ACHN (cell line): ENCODE measurements at regions not wholly inside any gene's neighbourhood (a gene's known extent, or its start where the extent isn't known, plus 50 kb on each side); places are given as distances from the start of the nearest gene placed in this dataset.
"Not testable (repeated sequence)": the region's sequence is repeated elsewhere in the genome, so short reads cannot be mapped to it uniquely, and the experiment has no call there.

Source experiments
- DNase-seq: peaks from one replicate; pipeline ENCODE4 v3.0.0-alpha.2; 2015
- in situ Hi-C: cut with HindIII; loops from 2 replicates; pipeline ENCODE4 v1.10.0; 2017; ENCODE audit warnings: low sequenced_read_pairs, low pct_ligation_motif_present, low pct_unique_long_range_greater_than_20kb

- in situ Hi-C loops, result no loop called here
These were observed 1061.2 kb downstream of the DIPK2A start for GRCh38 chr3:145032791-145033190.

DNA sequence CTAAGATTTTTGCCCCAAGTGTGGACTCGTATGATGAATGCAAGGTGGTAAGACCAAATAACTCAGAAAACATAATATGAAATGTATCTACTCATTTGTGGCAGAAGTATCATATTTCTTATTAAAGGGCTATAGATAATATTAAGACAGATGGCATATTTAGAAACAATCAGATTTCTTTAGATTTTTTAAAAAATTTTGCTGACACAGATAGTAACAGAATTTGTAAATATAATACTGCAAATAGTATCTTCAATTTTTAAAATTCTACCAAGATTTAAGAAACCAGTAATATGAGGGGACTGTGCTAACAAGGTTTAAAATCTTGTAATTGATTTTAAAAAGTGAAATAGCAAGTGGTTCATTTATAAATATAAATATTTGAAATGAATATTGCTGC lies 1064.1 kb downstream of the DIPK2A start:
- DNase-seq, result no peak
- in situ Hi-C loops, result no loop called here

More at GRCh38 chr3:145032791-145033190, 1061.2 kb downstream of the DIPK2A start:
- no peak for DNase-seq

DNA sequence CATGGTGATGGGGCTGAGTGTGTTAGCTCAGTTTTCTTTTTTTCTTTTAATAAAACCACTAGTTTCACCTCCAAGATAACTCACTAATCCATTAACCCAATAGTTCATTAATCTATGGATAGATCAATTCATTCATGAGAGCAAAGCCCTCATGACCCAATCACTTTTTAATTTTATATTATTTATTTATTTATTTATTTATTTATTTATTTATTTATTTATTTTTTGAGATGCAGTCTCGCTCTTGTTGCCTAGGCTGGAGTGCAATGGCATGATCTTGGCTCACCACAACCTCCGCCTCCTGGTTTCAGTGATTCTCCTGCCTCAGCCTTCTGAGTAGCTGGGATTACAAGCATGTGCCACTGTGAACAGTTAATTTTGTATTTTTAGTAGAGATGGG lies 1082.4 kb downstream of the DIPK2A start:
- in situ Hi-C loops, DNase-seq: not testable (repeated sequence)

DNA sequence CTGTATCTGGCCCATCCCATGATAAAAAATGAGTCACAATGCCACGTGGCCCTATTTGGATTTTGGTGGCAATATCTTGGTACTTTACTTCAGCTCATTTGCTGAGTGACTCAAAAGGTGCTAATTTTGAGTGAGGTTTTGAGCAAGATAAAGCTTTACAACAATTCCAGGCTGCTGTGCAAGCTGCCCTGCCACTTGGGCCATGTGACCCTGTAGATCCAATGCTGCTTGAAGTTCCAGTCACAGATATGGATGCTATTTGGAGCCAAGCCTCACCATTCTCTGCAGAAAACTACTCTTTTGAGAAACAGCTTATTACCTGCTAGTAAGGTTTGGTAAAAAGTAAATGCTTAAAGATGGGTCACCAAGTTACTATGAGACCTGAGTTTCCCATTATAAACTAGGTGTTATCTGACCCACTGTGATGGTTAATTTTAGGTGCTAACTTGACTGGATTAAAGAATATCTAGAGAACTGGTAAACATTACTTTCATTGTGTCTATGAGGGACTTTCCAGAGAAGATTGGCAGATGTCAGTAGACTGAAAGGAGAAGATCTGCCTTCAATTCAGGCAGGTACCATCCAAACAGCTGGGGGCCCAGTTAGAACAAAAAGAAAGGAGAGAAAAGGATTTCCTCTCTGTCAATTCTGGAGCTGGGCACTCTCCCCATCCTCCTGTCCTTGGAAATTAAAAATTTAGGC lies 1083.9 kb downstream of the DIPK2A start:
- DNase-seq, result no peak
- in situ Hi-C loops, result no loop called here

DNA sequence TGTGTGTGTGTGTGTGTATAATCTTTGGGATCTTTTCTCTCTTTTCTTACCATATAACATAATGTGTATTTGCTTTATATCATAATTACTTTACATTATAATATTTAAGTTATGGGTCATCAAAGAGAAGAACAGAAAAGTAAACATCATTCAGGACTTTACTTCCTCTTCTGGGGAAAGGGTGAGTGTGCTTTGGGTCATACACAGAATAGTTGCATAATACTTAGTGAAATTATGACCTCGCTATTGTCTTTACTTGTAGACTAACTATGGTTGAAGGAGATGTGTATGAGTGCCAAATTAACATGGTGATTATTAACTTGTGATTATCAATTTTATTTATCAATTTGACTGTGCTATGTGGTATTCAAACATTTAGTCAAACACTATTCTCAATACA lies 1086.9 kb downstream of the DIPK2A start:
- in situ Hi-C loops, result no loop called here
- no peak for DNase-seq

DNA sequence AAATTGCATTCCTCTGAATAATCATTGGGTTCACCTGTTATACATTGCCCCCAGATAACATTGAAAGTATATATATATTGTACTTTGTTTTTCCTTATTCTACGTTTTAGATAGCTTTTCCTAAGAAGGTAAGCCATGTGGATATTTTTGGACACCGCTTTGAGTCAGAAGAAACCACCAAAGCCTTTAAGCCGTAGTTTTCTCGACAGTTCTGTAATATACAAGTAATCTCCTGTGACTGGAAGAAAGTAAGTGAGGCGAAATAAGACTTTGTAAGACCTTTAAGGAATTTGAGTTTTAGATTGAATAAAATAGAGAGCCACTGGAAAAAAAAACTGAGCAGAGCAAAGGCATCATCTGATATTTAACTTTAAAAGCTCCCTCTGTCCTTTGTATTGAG lies 1092.0 kb downstream of the DIPK2A start:
- in situ Hi-C loops, result no loop called here
- DNase-seq, result no peak

- in situ Hi-C loops, result no loop called here
- no peak for DNase-seq
These were observed 1090.2 kb downstream of the PLOD2 start for GRCh38 chr3:145070795-145071194.

DNA sequence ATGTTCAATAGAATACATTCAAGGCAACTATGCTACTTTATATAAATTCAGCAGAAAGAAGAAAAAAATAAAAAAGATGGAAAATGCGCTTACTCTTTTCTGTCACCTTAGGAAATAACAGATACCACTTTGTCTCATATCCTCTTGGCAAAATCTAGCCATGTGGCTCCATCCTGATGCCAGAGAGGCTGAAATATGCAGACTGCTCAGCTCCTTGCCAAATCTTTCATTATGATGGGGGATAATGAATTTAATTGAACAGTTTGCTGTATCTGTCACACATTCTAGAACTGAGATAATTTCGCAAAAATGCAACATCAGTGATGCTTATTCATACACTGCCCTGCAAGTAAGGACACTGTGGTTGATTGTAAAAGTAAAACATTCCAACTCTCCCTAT lies 1081.5 kb downstream of the PLOD2 start:
- in situ Hi-C loops, result no loop called here
- DNase-seq, result no peak

DNA sequence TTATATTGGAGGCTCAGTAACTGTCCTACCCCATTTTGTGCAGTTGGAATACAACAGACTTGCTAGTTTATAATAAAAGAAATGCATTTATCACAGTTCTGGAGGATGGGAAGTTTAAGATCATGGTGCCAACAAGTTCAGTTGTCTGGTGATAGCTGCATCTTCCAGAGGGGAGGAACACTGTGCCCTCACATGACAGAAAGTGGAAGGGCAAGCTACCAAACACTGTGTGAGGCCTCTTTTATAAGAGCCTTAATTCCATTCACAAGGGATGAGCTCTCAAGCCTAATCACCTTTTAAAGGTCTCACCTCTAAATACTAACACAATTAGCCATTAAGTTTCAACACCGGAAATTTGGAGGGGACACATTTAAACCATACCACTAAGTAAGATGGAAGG lies 1073.9 kb downstream of the PLOD2 start:
- no peak for DNase-seq
- in situ Hi-C loops, result no loop called here

DNA sequence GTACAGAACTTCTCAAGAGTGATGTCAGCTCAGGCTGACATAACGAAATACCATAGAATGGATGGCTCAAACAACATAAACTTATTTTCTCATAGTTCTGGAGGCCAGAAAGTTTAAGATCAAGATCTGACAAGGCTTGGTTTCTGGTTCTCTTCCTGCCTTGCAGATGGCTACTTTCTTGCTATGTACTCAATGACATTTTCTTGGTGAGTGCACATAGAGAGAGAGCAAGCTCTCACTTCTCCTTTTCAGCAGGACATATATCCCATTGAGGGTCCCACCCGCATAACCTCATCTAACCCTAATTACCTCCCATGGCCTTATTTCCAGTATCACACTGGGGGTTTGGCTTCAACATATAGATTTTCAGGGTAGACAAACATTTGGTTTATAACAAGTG lies 1072.1 kb downstream of the PLOD2 start:
- DNase-seq, result no peak
- in situ Hi-C loops, result no loop called here

GRCh38 chr3:145089337-145089736 lies 1071.6 kb downstream of the PLOD2 start:
- no peak for DNase-seq
- in situ Hi-C loops, result no loop called here

GRCh38 chr3:145094355-145094941 lies 1066.5 kb downstream of the PLOD2 start:
- DNase-seq, result peak; percentile 43
- in situ Hi-C loops, result no loop called here

DNA sequence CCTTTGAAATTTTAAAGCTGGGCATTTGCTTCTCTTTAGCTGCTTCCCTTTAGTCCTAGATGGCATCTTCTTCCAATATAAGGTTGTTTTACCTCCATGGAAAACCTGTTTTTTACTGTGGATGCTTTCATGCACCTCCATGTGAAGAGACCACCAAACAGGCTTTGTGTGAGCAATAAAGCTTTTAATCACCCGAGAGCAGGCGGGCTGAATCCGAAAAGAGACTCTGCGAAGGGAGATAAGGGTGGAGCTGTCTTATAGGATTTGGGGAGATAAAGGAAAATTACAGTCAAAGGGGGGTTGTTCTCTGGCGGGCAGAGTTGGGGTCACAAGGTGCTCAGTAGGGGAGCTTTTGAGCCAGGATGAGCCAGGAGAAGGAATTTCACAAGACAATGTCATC lies 1049.8 kb downstream of the PLOD2 start:
- DNase-seq, in situ Hi-C loops: not testable (repeated sequence)

DNA sequence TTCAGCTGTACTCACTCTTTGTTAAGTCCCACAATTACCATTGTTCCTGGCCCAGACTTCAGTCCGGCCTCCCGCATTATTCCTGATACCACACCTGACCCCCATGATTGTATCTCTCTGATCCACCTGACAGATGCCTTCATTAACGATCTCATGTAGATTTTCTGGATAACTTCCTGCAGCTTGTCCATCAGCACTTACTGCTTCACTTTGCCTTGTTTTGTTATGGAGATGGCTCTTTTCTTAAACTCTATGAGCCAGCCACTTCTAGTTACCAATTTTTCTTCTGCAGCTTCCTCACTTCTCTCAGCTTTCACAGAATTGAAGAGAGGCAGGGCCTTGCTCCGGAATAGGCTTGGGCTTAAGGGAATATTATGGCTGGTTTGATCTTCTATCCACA lies 1044.2 kb downstream of the PLOD2 start:
- in situ Hi-C loops, result no loop called here
- no peak for DNase-seq

- in situ Hi-C loops, result no loop called here
- DNase-seq, result no peak
These were observed 1042.7 kb downstream of the PLOD2 start for GRCh38 chr3:145118303-145118702.

DNA sequence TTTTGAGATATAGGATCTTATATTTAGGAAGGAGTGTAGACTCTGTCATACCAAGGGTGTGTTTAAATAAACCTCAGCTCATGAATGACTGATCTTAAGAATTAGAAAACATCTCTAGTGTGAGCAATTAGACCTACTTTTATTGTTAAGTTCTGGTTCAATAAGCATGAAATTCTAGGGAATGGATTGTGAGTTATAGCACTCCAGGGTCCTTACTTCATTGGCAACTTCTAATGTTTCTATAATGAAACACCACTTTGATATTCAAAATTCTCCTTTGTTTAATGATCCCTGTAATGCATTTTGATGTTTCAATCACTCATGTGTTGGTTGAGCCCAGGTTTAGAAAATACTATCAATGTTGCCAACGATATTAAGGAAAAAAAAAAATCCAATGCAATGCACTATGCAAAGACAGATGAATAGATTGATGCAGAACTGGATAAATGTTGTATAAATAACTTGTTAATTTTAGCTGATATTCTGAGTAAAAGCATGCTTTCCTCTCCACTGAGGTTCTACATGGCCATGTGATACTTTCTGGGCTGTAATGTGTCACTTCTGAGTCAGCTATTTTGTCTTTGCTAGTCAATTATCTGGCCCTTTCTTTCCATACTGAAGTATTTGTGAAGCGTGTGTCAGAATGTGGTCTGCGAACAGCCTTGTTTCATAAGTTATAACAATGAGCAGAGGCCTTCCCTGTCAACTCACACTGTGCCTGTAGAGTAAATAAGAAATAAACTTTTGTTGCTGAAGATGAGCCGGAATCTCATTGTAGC lies 1035.9 kb downstream of the PLOD2 start:
- no peak for DNase-seq
- in situ Hi-C loops, result no loop called here

DNA sequence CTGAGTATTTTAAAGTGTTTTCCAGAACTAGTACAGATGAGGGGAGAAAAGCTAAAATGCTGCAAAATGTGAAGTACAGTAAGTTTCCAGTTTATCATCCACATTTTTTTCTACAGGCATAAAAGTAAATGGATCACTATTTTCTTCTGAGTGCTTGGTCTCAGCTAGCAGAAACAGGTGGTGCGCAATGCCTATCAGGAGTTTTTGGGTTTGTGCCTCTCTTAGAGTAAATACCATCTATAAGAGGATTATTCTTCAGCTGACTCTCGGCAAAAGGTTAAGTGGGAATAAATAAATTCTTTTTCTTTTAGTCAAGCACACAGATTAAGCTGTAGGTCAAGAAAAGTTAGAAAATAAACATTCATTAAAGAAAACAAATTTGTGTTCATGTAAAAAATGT lies 1027.7 kb downstream of the PLOD2 start:
- in situ Hi-C loops, result no loop called here
- DNase-seq, result no peak

DNA sequence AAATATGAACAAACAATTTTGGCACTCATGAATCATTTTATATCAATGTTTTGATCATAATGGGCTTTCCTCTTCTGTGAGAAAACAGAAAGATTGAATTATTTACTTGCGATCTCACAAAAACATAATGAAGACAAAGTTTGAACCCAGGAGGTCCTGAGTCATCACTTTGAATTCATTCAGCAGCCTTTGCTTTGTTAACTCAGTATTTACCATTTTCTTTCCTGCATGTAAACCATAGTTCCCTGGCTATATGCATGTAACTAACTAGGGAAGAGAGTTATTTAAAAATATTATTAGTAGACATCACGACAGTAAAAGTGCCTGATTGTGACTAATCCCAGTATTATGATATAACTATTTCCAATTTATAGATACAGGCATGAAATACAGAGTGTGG lies 1026.2 kb downstream of the PLOD2 start:
- in situ Hi-C loops, result no loop called here

GRCh38 chr3:145144361-145144760 lies 1016.6 kb downstream of the PLOD2 start:
- in situ Hi-C loops, result no loop called here
- DNase-seq, result no peak

More for the DNA sequence above, 1026.2 kb downstream of the PLOD2 start:
- no peak for DNase-seq

DNA sequence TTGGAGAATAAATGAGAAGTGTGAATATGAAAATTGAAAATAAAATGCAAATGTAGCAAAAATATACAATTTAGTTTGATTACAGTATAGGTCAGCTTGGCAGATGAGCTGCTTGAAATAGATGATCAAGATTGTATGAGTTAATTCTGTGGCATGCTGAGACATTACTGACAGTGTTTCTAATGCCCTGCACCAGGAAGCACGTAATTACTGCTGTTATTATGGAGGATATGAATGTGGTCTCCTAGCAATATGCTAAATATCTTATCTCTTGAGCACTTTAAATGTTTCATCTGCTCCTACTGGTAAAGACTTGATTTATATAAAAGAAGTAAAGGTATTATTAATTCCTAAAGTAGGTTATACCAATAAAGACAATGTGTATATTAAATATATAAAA lies 1015.5 kb downstream of the PLOD2 start:
- in situ Hi-C loops, result no loop called here
- DNase-seq, result no peak
